NCI-H128 (cell line): ENCODE measurements at regions not wholly inside any gene's neighbourhood (a gene's known extent, or its start where the extent isn't known, plus 50 kb on each side); places are given as distances from the start of the nearest gene placed in this dataset.

Experiments used
- DNase-seq: peaks from one replicate; lab custom pipeline; 2025; ENCODE audit not compliant: unreplicated experiment; lab: John Stamatoyannopoulos, UW

DNA sequence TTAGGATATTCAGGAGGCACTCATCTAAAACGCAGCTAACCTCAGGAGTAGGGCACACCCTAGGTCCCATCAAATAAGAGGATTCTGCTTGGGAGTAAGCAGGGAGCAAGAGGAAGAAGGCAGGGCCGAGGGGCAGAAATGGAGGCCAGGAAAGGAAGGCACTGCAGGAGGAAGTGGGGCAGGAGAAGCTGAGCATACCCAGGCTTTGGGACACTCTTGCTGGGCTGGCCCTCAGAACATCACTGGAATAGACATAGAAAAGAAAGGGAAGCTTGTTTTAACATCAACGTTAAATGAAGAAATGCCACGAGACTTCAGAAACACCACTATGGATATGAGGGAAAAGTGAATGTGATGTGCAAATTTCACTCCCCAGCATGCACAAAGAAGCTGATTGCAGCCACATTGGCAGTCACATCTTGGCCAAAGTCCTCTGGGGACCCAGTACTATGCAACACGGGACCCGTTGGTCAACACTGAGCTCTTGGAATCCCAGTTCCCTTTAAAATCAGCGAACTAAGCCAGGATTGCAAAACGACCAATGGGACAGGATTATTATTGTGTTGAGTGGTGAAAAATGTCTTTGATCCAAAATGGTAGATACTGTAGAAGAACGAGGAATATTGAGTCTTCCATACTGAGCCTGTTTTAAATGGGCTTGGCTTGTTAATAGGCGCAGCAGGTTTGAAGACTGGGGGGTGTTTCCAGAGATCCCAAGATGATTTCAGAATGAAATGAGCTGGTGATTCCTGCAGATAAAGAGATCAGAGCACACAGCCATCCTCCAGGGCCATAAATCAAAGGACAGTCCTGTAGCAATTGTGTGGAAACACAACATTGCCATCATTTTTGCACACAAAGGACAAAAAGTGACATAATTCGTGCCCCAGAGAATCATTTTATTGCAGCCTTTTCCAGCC, 152.4 kb downstream of the TOMM20 start:
- DNase-seq, result no peak

DNA sequence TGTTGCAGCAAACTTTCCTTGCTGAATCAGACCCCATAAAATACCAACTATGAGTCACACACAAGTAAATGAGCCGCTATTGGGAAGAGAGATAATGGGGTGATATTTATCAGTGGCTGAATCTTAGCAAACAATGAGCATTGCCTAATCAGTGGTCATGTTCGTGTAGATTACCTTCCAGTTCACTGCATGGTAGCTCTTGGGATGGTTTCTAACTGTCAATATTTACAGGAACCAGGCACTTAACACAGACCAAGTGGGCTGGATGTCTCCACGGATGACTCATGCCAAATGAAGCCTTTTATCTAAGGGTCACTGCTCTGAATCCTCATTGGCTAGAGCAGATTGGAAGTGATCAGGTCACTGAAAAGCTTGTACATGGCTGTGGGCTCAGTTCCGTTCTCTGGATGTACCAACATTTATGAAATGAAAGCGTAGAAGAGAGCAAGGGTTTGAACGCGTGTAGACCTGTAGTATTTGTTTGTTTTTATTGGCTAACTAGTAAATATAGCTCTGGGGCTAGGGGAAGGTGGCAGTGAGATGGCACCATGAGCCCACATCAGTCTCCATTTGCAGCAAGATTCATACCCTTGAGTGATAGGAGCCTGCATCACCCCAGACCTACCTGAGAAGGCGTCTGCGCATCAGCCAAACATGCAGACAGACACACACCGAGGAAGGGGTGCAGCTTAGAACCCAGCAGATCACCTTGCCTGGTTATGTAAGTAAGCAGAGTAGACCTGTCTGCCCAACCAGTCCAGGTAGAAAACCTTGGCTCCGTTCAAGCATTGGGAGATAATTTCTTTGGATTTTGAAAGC, 153.3 kb downstream of the TOMM20 start:
- DNase-seq, result no peak

DNA sequence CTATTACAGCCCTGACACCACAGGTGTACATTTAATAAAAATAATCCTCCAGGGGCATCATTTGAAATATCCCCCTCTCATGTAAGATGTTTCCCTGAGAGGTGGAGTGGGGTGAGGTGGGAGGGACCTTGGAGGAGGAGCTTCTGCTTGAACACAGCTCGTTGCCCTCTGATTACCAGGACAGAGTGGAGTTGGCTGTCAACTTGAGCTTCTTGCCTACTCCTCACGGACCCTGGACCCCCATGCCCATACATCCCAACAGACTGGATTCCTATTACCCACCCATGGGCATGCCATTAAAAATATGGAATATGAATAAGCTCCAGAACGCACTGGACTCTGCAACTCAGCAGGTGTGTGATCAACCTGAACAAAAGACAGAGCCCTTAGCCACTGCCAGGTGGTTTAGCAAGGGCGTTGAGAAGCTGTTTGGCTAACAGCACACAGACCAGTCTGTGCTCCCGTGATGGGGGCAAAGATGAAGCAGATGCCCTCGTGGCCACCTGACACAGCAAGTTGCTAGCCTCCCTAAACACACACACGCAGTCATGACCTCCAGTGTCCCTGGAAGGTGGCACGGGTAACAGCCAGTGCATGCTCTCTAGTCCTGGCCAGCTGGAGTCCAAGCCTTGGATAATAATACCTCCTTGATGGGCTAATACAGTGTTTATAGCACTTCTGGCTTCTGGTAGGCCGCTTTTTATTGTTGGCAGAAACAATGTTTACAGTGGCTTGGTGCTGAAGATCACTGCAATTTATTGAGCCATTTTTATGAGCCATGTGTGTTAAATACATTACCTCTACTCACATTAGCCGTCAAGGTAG, 155.0 kb downstream of the TOMM20 start:
- no peak for DNase-seq

DNA sequence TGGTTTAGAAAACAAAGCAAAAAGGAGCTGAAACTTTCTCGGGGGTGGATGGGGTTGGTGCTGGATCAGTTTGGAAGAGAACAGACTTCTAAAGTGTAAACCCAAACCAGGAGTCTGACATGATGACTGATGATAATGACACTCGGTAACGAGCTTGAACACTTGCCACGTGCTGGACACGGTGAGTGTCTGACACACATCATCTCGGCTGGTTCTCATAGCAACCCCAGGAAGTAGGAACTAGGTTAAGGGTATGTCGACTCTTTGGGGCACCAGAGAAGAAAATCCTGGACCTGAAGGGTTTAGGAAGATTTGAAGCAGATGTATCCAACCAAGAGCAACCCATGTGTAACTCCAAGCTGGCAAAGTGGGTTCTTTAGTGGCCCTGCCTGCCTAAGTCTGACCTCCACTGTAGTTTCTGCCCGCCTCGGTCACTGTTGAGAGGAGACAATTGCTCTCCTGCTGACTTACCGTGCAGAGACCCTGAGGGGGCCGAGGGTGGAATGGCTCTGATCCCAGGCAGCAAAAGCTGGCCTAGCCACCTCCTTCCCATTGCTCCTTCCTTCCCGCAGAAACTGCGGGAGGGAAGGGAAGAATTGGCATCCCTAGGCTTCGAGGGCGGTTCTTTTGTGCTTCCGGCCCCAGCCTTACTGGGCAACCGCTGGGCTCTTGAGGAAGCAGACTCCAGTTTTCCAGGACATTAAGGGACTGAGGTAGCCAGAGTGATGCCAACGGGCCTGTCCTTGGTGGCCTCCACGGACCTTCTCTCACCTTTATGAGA, 156.0 kb downstream of the TOMM20 start:
- DNase-seq, result no peak

DNA sequence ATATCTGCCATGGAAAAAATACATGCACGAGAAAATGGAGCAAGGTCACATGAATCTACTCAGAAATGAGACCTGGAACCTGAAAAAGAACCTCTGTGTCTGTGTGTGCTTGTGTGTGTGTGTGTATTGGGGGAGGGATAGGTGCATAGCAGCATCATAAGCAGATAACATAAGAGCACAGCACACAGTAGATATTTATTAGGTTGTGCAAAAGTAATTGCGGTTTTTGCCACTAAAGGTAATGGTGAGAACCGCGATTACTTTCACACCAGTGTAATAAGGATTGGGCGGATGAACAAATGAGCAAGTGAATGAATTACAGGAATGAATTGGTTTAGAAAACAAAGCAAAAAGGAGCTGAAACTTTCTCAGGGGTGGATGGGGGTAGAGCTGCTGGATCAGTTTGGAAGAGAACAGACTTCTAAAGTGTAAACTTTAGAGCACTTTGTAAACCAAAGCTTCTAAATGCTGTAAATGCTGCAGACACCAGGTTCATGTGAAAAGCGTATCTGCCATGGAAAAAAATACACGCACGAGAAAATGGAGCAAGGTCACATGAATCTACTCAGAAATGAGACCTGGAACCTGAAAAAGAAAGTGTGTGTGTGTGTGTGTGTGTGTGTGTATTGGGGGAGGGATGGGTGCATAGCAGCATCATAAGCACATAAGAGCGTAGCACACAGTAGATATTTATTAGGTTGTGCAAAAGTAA, 156.9 kb downstream of the TOMM20 start:
- DNase-seq, result no peak

DNA sequence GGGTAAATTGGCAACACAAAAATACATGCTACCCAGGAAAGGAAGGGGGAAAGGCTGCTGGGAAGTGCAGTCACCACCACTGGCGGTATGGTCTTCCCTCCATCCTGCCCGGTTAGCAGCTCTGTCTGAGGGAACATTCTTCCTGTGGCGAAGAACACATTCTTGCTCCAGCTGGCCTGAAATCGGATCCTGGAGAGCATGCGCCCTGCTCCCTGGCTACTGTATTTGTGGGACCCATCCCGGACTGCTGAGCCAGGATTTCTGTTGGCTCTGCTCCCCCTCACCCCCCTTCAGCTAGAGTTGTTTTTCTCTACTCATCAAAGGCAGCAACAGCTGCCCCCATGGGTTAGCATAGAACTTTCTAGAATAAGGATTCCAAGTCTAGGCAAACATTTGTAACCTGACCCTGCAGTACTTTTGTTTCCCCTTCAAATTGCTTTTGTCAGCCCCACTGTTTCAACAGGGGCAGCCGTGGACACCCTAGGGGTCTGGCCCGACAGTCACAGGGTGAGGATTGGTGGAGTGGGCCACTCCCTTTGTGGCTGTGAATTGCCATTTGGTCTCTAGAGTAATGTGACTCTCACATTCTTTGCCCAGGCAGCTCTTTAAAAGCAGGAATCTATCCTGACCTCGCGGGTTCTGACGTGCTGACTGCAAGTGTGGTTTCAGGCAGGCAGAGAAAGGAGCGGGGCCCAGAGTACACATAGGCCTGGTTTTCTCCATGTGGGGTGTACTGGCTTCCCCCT, 157.7 kb downstream of the TOMM20 start:
- peak; percentile 91 for DNase-seq

DNA sequence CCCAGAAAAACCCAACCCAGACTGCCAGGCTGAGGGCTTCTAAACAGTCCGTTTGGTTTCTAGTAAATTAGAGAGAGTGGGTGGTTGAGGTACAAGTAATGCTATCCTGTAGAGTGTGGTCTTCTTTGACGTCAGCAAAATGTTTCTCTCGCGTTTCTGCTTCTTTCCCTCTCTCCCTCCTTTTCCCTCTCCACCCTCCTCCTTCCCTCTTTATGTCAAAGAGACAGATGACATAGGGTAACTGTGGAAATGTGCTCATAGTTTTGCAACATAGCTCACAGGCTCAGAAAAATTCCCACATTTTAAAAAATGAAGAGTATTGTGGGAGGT, 158.3 kb downstream of the TOMM20 start:
- DNase-seq, result no peak

DNA sequence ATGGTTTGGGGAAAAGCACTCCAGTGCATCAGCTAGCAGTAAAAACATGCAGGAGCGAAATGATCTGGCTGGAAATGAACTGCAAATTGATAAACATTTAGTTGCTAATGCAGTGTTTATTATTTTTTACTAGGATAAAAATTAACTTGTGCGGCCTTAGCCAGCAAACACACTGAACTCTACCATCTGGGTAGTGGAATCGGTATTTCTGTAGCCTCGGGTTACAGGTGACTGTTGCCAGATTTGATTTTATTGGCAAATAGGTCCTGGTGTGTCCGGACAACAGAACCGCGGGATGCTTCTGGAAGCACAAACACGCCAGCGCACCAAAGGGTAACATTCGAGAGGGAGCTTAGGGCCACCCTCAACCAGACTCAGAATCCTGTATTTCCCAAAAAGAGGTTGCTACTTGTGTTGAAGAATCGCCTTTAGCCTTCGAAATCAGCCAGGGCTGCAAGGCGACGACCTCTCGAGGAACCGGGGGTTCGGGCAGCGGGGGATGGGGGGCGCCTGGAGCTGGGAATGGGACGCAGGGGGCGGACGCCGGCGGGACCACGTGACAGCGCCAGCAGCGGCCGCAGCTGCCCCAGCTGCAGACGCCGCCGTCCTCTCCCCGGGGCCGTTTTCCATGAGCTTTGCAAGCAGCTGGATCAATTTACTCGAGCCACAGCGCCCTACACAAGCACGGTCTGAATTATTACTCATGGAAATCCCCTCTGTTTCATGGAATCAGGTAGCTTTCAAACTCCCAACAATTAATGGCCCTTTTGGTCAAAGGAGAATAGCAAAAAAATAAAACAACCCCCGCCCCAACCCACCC, 158.8 kb downstream of the TOMM20 start:
- peak; percentile 52 for DNase-seq

DNA sequence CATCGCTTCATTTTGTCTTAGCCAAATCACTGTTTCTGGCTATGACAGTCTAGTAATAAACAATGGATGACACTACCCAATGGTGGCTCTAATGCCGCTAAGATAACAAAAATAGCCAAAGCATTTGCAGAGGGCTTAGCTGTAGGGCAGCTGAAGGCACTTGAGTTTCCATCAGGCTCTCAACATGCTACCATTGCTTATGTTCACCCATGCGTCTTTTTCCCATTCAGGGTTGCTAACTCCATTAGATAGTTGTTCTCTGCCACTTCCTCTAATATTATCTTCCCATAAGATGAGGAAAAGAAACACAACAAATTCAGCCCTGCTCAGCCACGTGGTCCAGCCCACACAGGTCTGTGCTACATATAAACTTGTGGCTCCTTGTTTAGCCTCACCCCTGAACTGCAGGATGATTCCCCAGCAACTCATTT, 159.6 kb downstream of the TOMM20 start:
- DNase-seq, result peak; percentile 35

DNA sequence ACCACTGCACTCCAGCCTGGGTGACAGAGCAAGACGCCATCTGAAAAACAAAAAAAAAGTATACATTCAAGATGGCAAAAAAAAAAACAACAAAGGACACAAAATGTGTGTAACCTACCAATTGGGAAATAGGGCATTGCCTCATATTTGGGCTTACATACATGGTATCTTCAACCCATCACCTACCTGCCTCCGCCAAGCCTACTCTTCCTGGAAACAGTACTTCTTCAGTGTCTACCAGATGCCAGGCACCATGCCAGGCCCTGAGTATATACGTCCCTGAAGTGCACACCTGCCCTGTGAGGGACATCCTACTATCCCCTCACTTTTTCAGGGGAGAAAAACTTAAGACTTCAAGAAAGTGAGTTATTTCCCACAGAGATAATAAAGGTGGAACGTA, 160.2 kb downstream of the TOMM20 start:
- DNase-seq, result no peak

DNA sequence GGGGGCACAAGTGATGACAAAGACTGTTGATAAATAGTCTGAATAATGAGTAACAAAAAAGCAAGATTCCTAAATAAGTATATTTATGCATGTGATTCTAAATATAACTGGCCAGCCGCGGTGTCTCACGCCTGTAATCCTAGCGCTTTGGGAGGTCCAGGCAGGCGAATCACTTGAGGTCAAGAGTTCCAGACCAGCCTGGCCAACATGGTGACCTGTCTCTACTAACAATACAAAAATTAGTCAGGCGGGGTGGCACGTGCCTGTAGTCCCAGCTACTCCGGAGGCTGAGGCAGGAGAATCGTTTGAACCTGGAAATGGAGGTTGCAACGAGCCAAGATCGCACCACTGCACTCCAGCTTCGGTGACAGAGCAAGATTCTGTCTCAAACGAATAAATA, 161.5 kb downstream of the TOMM20 start:
- DNase-seq, result no peak

DNA sequence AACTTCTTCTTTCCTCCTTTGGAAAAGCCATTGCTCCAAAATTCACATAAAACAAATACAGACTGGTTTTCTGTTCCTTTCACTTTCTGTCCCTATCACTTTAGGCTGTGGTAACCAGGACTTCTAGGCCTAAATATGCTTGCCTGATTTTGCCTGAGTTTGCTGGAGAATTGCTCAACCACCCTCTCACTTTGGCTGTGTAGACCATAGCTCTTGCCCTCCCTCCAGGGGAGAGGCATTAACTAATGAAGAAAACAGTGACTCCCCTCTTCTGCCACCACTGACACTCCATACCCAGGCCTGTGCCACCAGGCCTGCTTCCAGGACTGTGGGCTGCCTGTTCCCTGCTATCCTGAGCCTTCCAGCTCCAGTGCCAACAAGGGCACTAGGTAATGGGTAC, 163.5 kb downstream of the TOMM20 start:
- DNase-seq, result no peak

DNA sequence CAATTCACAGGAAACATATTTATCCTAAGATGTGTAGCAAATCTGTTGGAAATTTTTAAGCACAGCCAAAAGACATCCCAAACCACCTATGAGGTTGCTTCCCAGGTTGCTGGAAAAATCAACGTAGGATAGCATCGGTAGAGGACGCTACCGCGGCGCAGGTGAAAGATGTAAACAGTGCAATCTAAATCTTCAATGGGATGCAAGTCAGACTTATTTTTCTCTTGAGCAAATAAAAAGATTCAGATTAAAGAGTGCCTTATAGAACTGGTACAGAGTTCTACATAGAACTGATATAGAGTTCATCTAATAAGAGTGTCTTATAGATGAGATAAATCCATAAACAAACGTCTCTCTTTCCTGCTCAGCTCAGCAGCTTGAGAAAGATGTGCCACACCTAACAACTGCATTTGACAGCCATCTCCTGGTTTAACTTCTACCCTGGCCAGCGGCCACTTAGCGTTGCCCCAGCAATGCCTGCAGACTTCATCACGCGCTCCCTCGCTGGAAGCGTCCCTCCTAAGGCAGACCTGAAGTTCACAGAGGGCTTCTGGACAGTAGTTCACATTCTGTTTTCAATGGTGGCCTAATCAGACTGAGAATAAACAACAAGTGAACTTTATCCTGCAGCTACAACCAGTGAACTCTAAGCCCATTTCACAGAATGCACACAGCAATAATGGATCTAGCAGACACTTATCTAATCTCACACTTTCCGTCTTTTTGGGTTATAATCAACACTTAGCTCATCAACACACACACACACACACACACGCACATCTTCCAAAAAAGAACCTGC, 164.5 kb downstream of the TOMM20 start:
- no peak for DNase-seq

DNA sequence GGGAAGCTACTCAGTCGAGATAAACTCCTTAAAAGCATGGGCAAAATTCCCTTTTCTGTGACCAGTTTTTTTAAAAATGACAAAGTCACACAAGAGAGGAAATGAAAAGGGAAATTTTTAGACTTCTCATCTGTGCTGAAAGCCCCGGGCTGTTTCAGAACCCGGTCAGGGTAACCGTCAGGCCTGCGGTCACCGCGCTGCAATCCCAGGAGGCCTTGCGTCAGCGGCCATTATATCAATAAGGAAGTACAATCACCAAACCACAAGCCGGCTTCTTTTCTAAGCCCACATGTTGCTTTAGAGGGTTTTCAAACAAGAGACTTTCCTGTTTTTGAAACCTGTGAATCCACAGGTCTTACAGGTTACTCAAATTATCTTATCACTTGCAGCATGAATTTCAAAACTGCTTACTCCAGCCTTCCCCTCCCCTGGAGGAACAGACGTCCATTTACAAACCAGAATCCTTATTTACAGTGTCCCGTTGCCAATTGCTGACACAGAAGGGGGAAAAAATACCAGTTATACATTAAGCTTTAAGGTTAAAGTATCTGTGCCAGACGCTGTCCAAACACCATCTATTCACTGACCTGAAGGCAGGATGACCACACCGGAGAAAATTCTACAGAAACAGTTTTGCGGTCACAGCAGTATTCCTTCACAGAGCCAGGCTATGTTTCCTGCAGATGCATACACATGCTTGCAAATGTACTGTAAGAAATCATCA, 165.3 kb downstream of the TOMM20 start:
- DNase-seq, result no peak

DNA sequence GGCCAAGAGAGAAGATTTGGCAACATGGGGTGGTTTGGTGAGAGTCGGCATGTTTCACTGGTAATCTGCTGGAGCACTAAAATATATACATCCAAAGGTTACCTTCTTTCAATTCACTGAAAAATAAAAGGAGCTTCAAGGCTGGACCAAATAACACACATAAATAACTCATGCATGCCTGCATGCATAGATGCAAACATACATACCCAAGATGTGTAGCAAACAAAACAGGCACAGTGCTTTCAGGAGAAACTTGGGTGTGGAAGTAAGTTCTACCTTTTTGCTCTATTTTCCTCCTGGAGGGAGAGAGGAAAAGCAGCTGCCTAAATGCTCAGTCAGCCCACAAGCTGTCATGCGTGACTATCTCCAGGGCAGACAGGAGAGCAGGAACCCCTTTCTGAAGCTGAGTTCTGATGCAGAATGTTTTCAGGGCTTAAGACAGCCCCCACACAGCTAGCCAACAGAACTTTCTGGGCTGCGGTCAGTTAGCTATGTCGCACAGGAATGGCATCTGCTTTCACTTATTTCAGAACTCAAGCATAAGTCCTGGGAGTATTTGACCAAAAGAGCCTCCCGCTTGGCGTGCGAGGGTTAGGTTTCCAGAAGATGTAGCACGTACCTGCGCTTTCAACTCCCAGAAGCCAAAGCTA, 166.2 kb downstream of the TOMM20 start:
- no peak for DNase-seq
